GM12878 (cell line): ENCODE measurements at regions not wholly inside any gene's neighbourhood (a gene's known extent, or its start where the extent isn't known, plus 50 kb on each side); places are given as distances from the start of the nearest gene placed in this dataset.

Experiments used
- ATAC-seq: fragments of 200-7000 bp; cut with Tn5 transposase; 3 replicates; pipeline ENCODE4 v1.9.1; 2020; ENCODE audit warnings: mild to moderate bottlenecking, moderate library complexity
- BruUV-seq: library from RNA; stranded (reverse); fragments of 400-500 nt; replicated peaks from 2 replicates; lab custom pipeline; 2021; lab: Mats Ljungman, UMichigan
- CTCF ChIA-PET: fragments of 300-600 bp; sonication (Branson Sonifier 250); formaldehyde crosslinking; extraction: SDS; loops from one replicate; lab custom pipeline; 2021; ENCODE audit warnings: inconsistent platforms; lab: Yijun Ruan, JAX
- POLR2A ChIA-PET: fragments of 350-600 bp; formaldehyde crosslinking; extraction: SDS; loops from one replicate; lab custom pipeline; 2021; ENCODE audit warnings: inconsistent platforms; lab: Charles Lee
- RAD21 ChIA-PET: fragments of 300-600 bp; sonication (Branson Sonifier 250); formaldehyde crosslinking; loops from one replicate; lab custom pipeline; 2023; ENCODE audit warnings: antibody characterized with exemption; ENCODE audit not compliant: unreplicated experiment; lab: Charles Lee
- SMC1A ChIA-PET: fragments of 300-600 bp; sonication (Branson Sonifier 250); formaldehyde crosslinking; loops from one replicate; lab custom pipeline; 2023; ENCODE audit not compliant: unreplicated experiment, uncharacterized antibody; lab: Charles Lee
- DNase-seq: peaks from one replicate; pipeline ENCODE4 v3.0.0-alpha.2; 2011; ENCODE audit warnings: low read depth, low spot score
- FAIRE-seq: peaks from 3 replicates; lab custom pipeline; 2011; peaks lifted over from hg19 to GRCh38; lab: Jason Lieb, UNC
- H2AFZ ChIP-seq: 2 replicates; pipeline ENCODE4 v1.6.0; 2011; ENCODE audit warnings: low read depth, low read length, control low read depth; ENCODE audit not compliant: control insufficient read depth
- H3K27ac ChIP-seq: 2 replicates; pipeline ENCODE4 v1.5.1; 2011; ENCODE audit warnings: control low read depth; ENCODE audit not compliant: control insufficient read depth, insufficient read depth
- H3K27me3 ChIP-seq, 2 experiments: replicated peaks in 1 of 2; 2 replicates each; pipeline versions ENCODE4 v1.6.0 to v1.6.1; 2011; ENCODE audit warnings: low read length in 1 of 2; ENCODE audit not compliant: control insufficient read depth in 2 of 2, insufficient read depth in 2 of 2
- H3K36me3 ChIP-seq, 2 experiments: 2 replicates each; pipeline ENCODE4 v1.5.1; 2011; ENCODE audit warnings: low read length in 1 of 2; ENCODE audit not compliant: control insufficient read depth in 2 of 2, insufficient read depth in 2 of 2
- H3K4me1 ChIP-seq: 2 replicates; pipeline ENCODE4 v1.6.1; 2011; ENCODE audit warnings: mild to moderate bottlenecking, low read length, moderate library complexity, mixed read lengths; ENCODE audit not compliant: control insufficient read depth, insufficient read depth
- H3K4me2 ChIP-seq: 2 replicates; pipeline ENCODE4 v1.6.0; 2011; ENCODE audit warnings: control low read depth; ENCODE audit not compliant: control insufficient read depth, insufficient read depth
- H3K4me3 ChIP-seq: fragments of 200-600 bp; sonication (generic); 2 replicates; pipeline ENCODE4 v1.5.1; 2016
- H3K79me2 ChIP-seq: 2 replicates; pipeline ENCODE4 v1.6.0; 2011; ENCODE audit warnings: low read length; ENCODE audit not compliant: control insufficient read depth, insufficient read depth
- H3K9ac ChIP-seq: 2 replicates; pipeline ENCODE4 v1.8.0; 2011; ENCODE audit warnings: low read length, control low read depth, mixed read lengths; ENCODE audit not compliant: control insufficient read depth, insufficient read depth
- H3K9me3 ChIP-seq: replicated peaks from 3 replicates; pipeline ENCODE4 v1.5.1; 2011; ENCODE audit warnings: mild to moderate bottlenecking, low read length; ENCODE audit not compliant: control insufficient read depth, insufficient read depth
- H4K20me1 ChIP-seq: 2 replicates; pipeline ENCODE4 v1.6.0; 2011; ENCODE audit not compliant: control insufficient read depth, insufficient read depth
- BCL11A ChIP-seq: IDR thresholded peaks from 2 replicates; pipeline ENCODE4 v1.6.1; 2011; ENCODE audit warnings: low read depth, low read length
- BHLHE40 ChIP-seq, 2 experiments: fragments of 450-650 bp in 1 of 2; IDR thresholded peaks; 2 replicates each; pipeline ENCODE4 v1.6.1; 2011 to 2017; ENCODE audit warnings: low read depth in 2 of 2, borderline replicate concordance in 1 of 2, improper control_type of control experiment in 1 of 2, low read length in 1 of 2, mild to moderate bottlenecking in 1 of 2
- E2F4 ChIP-seq: IDR thresholded peaks from 2 replicates; pipeline ENCODE4 v1.6.1; 2012; ENCODE audit warnings: low read depth, low read length, improper control_type of control experiment
- ETV6 ChIP-seq, 2 experiments: fragments of 450-650 bp in 1 of 2; IDR thresholded peaks in 1 of 2; conservative IDR thresholded peaks in 1 of 2; 2 replicates each; pipeline ENCODE4 v1.6.1; 2014; ENCODE audit warnings: antibody characterized with exemption in 1 of 2, borderline replicate concordance in 1 of 2, low read depth in 1 of 2, mild to moderate bottlenecking in 1 of 2, moderate library complexity in 1 of 2
- MYB ChIP-seq: fragments of 150-350 bp; IDR thresholded peaks from 2 replicates; pipeline ENCODE4 v1.6.1; 2014; ENCODE audit warnings: mild to moderate bottlenecking, low read depth, low read length, borderline replicate concordance
- POLR2A ChIP-seq: IDR thresholded peaks from 2 replicates; pipeline ENCODE4 v1.6.1; 2011; ENCODE audit warnings: low read depth, mild to moderate bottlenecking, low read length
- POU2F2 ChIP-seq: IDR thresholded peaks from 3 replicates; pipeline ENCODE4 v1.6.1; 2011; ENCODE audit warnings: low read depth, mild to moderate bottlenecking, low read length, borderline replicate concordance
- RELA ChIP-seq: fragments of 450-650 bp; IDR thresholded peaks from 2 replicates; pipeline ENCODE4 v1.8.0; 2014; ENCODE audit warnings: borderline replicate concordance; ENCODE audit not compliant: partially characterized antibody
- RELB ChIP-seq: fragments of 450-650 bp; IDR thresholded peaks from 2 replicates; pipeline ENCODE4 v1.6.1; 2017; ENCODE audit warnings: low read depth, mild to moderate bottlenecking, moderate library complexity
- RFX5 ChIP-seq: IDR thresholded peaks from 2 replicates; pipeline ENCODE4 v1.6.1; 2011; ENCODE audit warnings: low read depth, low read length, improper control_type of control experiment
- SKIL ChIP-seq: fragments of 450-650 bp; IDR thresholded peaks from 2 replicates; pipeline ENCODE4 v1.6.1; 2017; ENCODE audit warnings: mild to moderate bottlenecking, low read depth, inconsistent platforms; ENCODE audit not compliant: poor library complexity, severe bottlenecking
- SMAD1 ChIP-seq: fragments of 450-650 bp; IDR thresholded peaks from 2 replicates; pipeline ENCODE4 v1.6.1; 2018; ENCODE audit warnings: mild to moderate bottlenecking, low read depth; ENCODE audit not compliant: partially characterized antibody
- STAT1 ChIP-seq: fragments of 450-650 bp; conservative IDR thresholded peaks from 2 replicates; pipeline ENCODE4 v1.6.1; 2014; ENCODE audit warnings: antibody characterized with exemption, mild to moderate bottlenecking
- TBL1XR1 ChIP-seq: IDR thresholded peaks from 2 replicates; pipeline ENCODE4 v1.6.1; 2012; ENCODE audit warnings: low read depth, low read length, improper control_type of control experiment
- YY1 ChIP-seq: IDR thresholded peaks from 2 replicates; pipeline ENCODE4 v1.6.1; 2011; ENCODE audit warnings: low read depth, mild to moderate bottlenecking, low read length
- ZNF207 ChIP-seq: fragments of 450-650 bp; IDR thresholded peaks from 2 replicates; pipeline ENCODE4 v1.6.1; 2014; ENCODE audit warnings: antibody characterized with exemption, mild to moderate bottlenecking, borderline replicate concordance
- ZSCAN29 ChIP-seq: fragments of 450-650 bp; IDR thresholded peaks from 2 replicates; pipeline ENCODE4 v1.6.1; 2017; ENCODE audit warnings: mild to moderate bottlenecking, moderate library complexity
- WGBS: methylation state at CpG from one replicate; pipeline ENCODE4 v1.1.6; 2016; ENCODE audit warnings: low lambda C conversion rate; ENCODE audit not compliant: insufficient replicate concordance, insufficient coverage; ENCODE audit errors: missing lambda C conversion rate; 5-methylcytosine and 5-hydroxymethylcytosine counted together
- in situ Hi-C: fragments of 300-500 bp; cut with MboI; formaldehyde crosslinking; loops from 9 replicates; pipeline ENCODE4 v1.14.3; 2018; ENCODE audit warnings: mixed read lengths
- intact Hi-C: fragments of 100-400 bp; cut with micrococcal nuclease; formaldehyde crosslinking; loops from one replicate; pipeline ENCODE4 v1.14.2; 2022; ENCODE audit not compliant: unreplicated experiment

- no peaks in the 10 kb centered on the region for H3K36me3 ChIP-seq
- H3K27me3 ChIP-seq, result no peaks in the 10 kb centered on the region
- BruUV-seq, result no TSS peak
- POLR2A ChIA-PET, result interaction anchor here (0.6 kb wide), 1 partner anchor 14 kb away, joined by 3 read pairs; no protein-coding TSS in a partner anchor
- FAIRE-seq (no peak), ATAC-seq (peak; percentile 71), DNase-seq (no peak)
- SMC1A ChIA-PET, result interaction anchor here (0.8 to 1.9 kb wide), 2 partner anchors 10 to 220 kb away, joined by 3 to 4 read pairs; no protein-coding TSS in a partner anchor
- no peak overlapping the region for H3K27ac ChIP-seq
- intact Hi-C loops (no loop called here), in situ Hi-C loops (no loop called here)
- CTCF ChIA-PET, result no interaction called here
- RAD21 ChIA-PET, result no interaction called here
- no peaks in the 10 kb centered on the region for H4K20me1 ChIP-seq
- no peaks in the 10 kb centered on the region for H3K4me1 ChIP-seq
- no peaks in the 10 kb centered on the region; the same call in 2 of the 3 replicates for H3K9me3 ChIP-seq
- no peaks in the 10 kb centered on the region for H3K79me2 ChIP-seq
- H2AFZ ChIP-seq, result no peak overlapping the region
- no peak overlapping the region for H3K4me3 ChIP-seq
- no peak for TF ChIP-seq STAT1
- no peak for TF ChIP-seq POLR2A
- TF ChIP-seq RFX5, result no peak
- no peak for TF ChIP-seq POU2F2
- no peak for TF ChIP-seq ZSCAN29
- TF ChIP-seq SKIL, result no peak
- no peak for TF ChIP-seq TBL1XR1
- no peak for TF ChIP-seq RELA
- no peak for TF ChIP-seq ZNF207
- TF ChIP-seq ETV6 (conservative IDR thresholded peaks at IDR 0.05 in 1 of 2, IDR thresholded peaks at IDR 0.05 in 1 of 2; ENCODE audit: borderline replicate concordance in 1 of 2, low read depth in 1 of 2), result no peak
- no peak for TF ChIP-seq SMAD1
- TF ChIP-seq BCL11A, result no peak
- TF ChIP-seq E2F4, result no peak
- TF ChIP-seq RELB, result no peak
- no peak for TF ChIP-seq BHLHE40 (IDR thresholded peaks at IDR 0.05; ENCODE audit: borderline replicate concordance in 1 of 2, low read depth in 2 of 2, low read length in 1 of 2)
- no peak for TF ChIP-seq YY1
- TF ChIP-seq MYB, result no peak
- H3K4me2 ChIP-seq, result no peak overlapping the region
- H3K9ac ChIP-seq, result no peak overlapping the region
- 3% methylated on average over 2 of the region's 2 CpGs for WGBS
Measured at GRCh38 chr2:221016551-221016950, 555.6 kb downstream of the EPHA4 start.
